Stimulated activated CD8-positive, alpha-beta memory T cell treated with anti-CD3 and anti-CD28 coated beads, Interleukin-7, amount 100 ng/mL, for 24 hours (primary cell): ENCODE measurements at regions not wholly inside any gene's neighbourhood (a gene's known extent, or its start where the extent isn't known, plus 50 kb on each side); places are given as distances from the start of the nearest gene placed in this dataset.

Experiments used
- DNase-seq: peaks from one replicate; pipeline ENCODE4 v3.0.0-alpha.2; 2020; ENCODE audit warnings: low read depth

GRCh38 chr7:32177232-32177631 lies 107.0 kb upstream of the PDE1C start:
- no peak for DNase-seq

- no peak for DNase-seq
Measured at GRCh38 chr7:32175099-32175498, 104.9 kb upstream of the PDE1C start.

- no peak for DNase-seq
Measured at GRCh38 chr7:32171248-32171647, 101.0 kb upstream of the PDE1C start.

GRCh38 chr7:32170838-32171237 lies 100.6 kb upstream of the PDE1C start:
- DNase-seq, result no peak

GRCh38 chr7:32169228-32169627 lies 99.0 kb upstream of the PDE1C start:
- DNase-seq, result no peak

GRCh38 chr7:32167815-32168214 lies 97.6 kb upstream of the PDE1C start:
- no peak for DNase-seq

- DNase-seq, result no peak
Measured at GRCh38 chr7:32167256-32167655, 97.0 kb upstream of the PDE1C start.

GRCh38 chr7:32164341-32164996 lies 94.3 kb upstream of the PDE1C start:
- no peak for DNase-seq

- DNase-seq, result no peak
Measured at GRCh38 chr7:32163896-32164295, 93.7 kb upstream of the PDE1C start.

- no peak for DNase-seq
Measured at GRCh38 chr7:32163141-32163806, 93.1 kb upstream of the PDE1C start.

- DNase-seq, result no peak
Measured at GRCh38 chr7:32161708-32162107, 91.5 kb upstream of the PDE1C start.

GRCh38 chr7:32158751-32159745 lies 88.8 kb upstream of the PDE1C start:
- no peak for DNase-seq

- DNase-seq, result no peak
Measured at GRCh38 chr7:32158076-32158475, 87.9 kb upstream of the PDE1C start.

GRCh38 chr7:32155712-32156111 lies 85.5 kb upstream of the PDE1C start:
- DNase-seq, result no peak

- no peak for DNase-seq
Measured at GRCh38 chr7:32154797-32155196, 84.6 kb upstream of the PDE1C start.

- DNase-seq, result no peak
Measured at GRCh38 chr7:32153006-32153405, 82.8 kb upstream of the PDE1C start.

GRCh38 chr7:32152576-32152975 lies 82.4 kb upstream of the PDE1C start:
- DNase-seq, result no peak

- DNase-seq, result no peak
Measured at GRCh38 chr7:32150589-32150988, 80.4 kb upstream of the PDE1C start.

- DNase-seq, result no peak
Measured at GRCh38 chr7:32150039-32150438, 79.8 kb upstream of the PDE1C start.

- no peak for DNase-seq
Measured at GRCh38 chr7:32147546-32148268, 77.5 kb upstream of the PDE1C start.

GRCh38 chr7:32145911-32146310 lies 75.7 kb upstream of the PDE1C start:
- DNase-seq, result no peak

- no peak for DNase-seq
Measured at GRCh38 chr7:32144676-32145075, 74.5 kb upstream of the PDE1C start.
